HepG2 (cell line): ENCODE measurements at regions not wholly inside any gene's neighbourhood (a gene's known extent, or its start where the extent isn't known, plus 50 kb on each side); places are given as distances from the start of the nearest gene placed in this dataset.

Experiments
- ATAC-seq: fragments of 200-7000 bp; cut with Tn5 transposase; 3 replicates; pipeline ENCODE4 v1.9.1; 2020; ENCODE audit warnings: mild to moderate bottlenecking, moderate library complexity
- BruUV-seq: library from RNA; stranded (reverse); fragments of 400-500 nt; replicated peaks from 2 replicates; lab custom pipeline; 2021; lab: Mats Ljungman, UMichigan
- CTCF ChIA-PET: fragments of 300-600 bp; formaldehyde crosslinking; extraction: SDS; loops from one replicate; lab custom pipeline; 2021; ENCODE audit warnings: low total read pairs, inconsistent platforms, low intra/inter-chr PET ratio; lab: Yijun Ruan, JAX
- POLR2A ChIA-PET: fragments of 350-600 bp; sonication (Branson Sonifier 250); formaldehyde crosslinking; loops from one replicate; lab custom pipeline; 2020; ENCODE audit warnings: antibody characterized with exemption, inconsistent platforms; lab: Yijun Ruan, JAX
- DNase-seq: peaks from one replicate; pipeline ENCODE4 v3.0.0-alpha.2; 2015; ENCODE audit warnings: low spot score
- FAIRE-seq: peaks from 3 replicates; lab custom pipeline; 2011; peaks lifted over from hg19 to GRCh38; lab: Jason Lieb, UNC
- H2AFZ ChIP-seq: one replicate; pipeline ENCODE4 v1.6.1; 2011; ENCODE audit warnings: low read length, inconsistent platforms
- H3K27ac ChIP-seq: fragments of 300-600 bp; 3 replicates; pipeline ENCODE4 v1.8.0; 2011; ENCODE audit warnings: mixed run types, mild to moderate bottlenecking, mixed read lengths, low read length, inconsistent platforms; ENCODE audit not compliant: insufficient read depth; ENCODE audit errors: extremely low read length
- H3K27me3 ChIP-seq, 2 experiments: fragments of 200-600 bp in 1 of 2; 2 replicates in 1 of 2; 3 replicates in 1 of 2; pipeline versions ENCODE4 v1.6.0 to v1.8.0; 2011; ENCODE audit warnings: low read length in 2 of 2, mild to moderate bottlenecking in 2 of 2, moderate library complexity in 2 of 2, inconsistent platforms in 1 of 2; ENCODE audit not compliant: insufficient read depth in 2 of 2, control insufficient read depth in 1 of 2
- H3K36me3 ChIP-seq, 2 experiments: fragments of 200-600 bp in 1 of 2; replicated peaks in 1 of 2; 2 replicates in 1 of 2; 3 replicates in 1 of 2; pipeline versions ENCODE4 v1.5.1 to v1.8.0; 2011; ENCODE audit warnings: low read length in 2 of 2, inconsistent platforms in 1 of 2; ENCODE audit not compliant: insufficient read depth in 2 of 2, control insufficient read depth in 1 of 2
- H3K4me1 ChIP-seq: 2 replicates; pipeline ENCODE4 v1.5.1; 2012; ENCODE audit warnings: low read length, inconsistent platforms; ENCODE audit not compliant: insufficient read depth
- H3K4me2 ChIP-seq: 2 replicates; pipeline ENCODE4 v1.6.0; 2011; ENCODE audit warnings: low read depth, low read length, inconsistent platforms
- H3K4me3 ChIP-seq, 3 experiments: fragments of 200-600 bp in 1 of 3; sonication (generic), shearing (Covaris generic) in 1 of 3; replicated peaks in 1 of 3; 2 replicates each; pipeline ENCODE4 v1.5.1; 2011 to 2016; ENCODE audit warnings: low read length in 3 of 3, inconsistent platforms in 2 of 3, low read depth in 2 of 3, mild to moderate bottlenecking in 2 of 3, control low read depth in 1 of 3, mixed read lengths in 1 of 3; ENCODE audit not compliant: insufficient read depth in 1 of 3
- H3K79me2 ChIP-seq: one replicate; pipeline ENCODE4 v1.6.1; 2011; ENCODE audit warnings: low read length, inconsistent platforms; ENCODE audit not compliant: insufficient read depth
- H3K9ac ChIP-seq: 2 replicates; pipeline ENCODE4 v1.6.0; 2011; ENCODE audit warnings: mild to moderate bottlenecking, low read depth, low read length, inconsistent platforms; ENCODE audit not compliant: insufficient read depth
- H3K9me3 ChIP-seq: 2 replicates; pipeline ENCODE4 v1.5.1; 2012; ENCODE audit warnings: mild to moderate bottlenecking, low read length
- H4K20me1 ChIP-seq: 2 replicates; pipeline ENCODE4 v1.6.0; 2011; ENCODE audit warnings: inconsistent platforms, mild to moderate bottlenecking, low read length, moderate library complexity; ENCODE audit not compliant: insufficient read depth
- CENPBD1 ChIP-seq: sonication (generic); formaldehyde crosslinking; IDR thresholded peaks from 2 replicates; pipeline ENCODE4 v1.8.0; 2022; ENCODE audit warnings: missing genetic modification reagents, low read depth, mild to moderate bottlenecking, borderline replicate concordance
- FUBP1 ChIP-seq: sonication (generic); formaldehyde crosslinking; IDR thresholded peaks from 2 replicates; pipeline ENCODE4 v1.5.1; 2020; ENCODE audit warnings: missing genetic modification reagents, mild to moderate bottlenecking, borderline replicate concordance
- GABPB1 ChIP-seq: IDR thresholded peaks from 2 replicates; pipeline ENCODE4 v1.6.1; 2016; ENCODE audit warnings: mild to moderate bottlenecking, missing genetic modification reagents, moderate library complexity, missing compliant biosample characterization
- NR2C2 ChIP-seq: sonication (generic); formaldehyde crosslinking; IDR thresholded peaks from 2 replicates; pipeline ENCODE4 v1.4.0; 2020; ENCODE audit warnings: missing genetic modification reagents, mild to moderate bottlenecking, moderate library complexity, borderline replicate concordance
- POLR2AphosphoS5 ChIP-seq: IDR thresholded peaks from 2 replicates; pipeline ENCODE4 v1.6.1; 2012; ENCODE audit warnings: low read depth, low read length
- REL ChIP-seq: sonication (generic); formaldehyde crosslinking; conservative IDR thresholded peaks from 2 replicates; pipeline ENCODE4 v1.8.0; 2022; ENCODE audit warnings: mild to moderate bottlenecking, missing genetic modification reagents, moderate library complexity
- TEF ChIP-seq: sonication (generic); formaldehyde crosslinking; IDR thresholded peaks from 2 replicates; pipeline ENCODE4 v1.5.0; 2020; ENCODE audit warnings: missing genetic modification reagents
- ZNF225 ChIP-seq: sonication (generic); formaldehyde crosslinking; IDR thresholded peaks from 2 replicates; pipeline ENCODE4 v1.4.0; 2020; ENCODE audit warnings: mild to moderate bottlenecking, missing genetic modification reagents
- ZNF335 ChIP-seq: sonication (generic); formaldehyde crosslinking; IDR thresholded peaks from 2 replicates; pipeline ENCODE4 v1.4.0; 2020; ENCODE audit warnings: missing genetic modification reagents
- ZNF460 ChIP-seq: sonication (generic); formaldehyde crosslinking; IDR thresholded peaks from 2 replicates; pipeline ENCODE4 v1.5.1; 2020; ENCODE audit warnings: missing genetic modification reagents, mild to moderate bottlenecking, borderline replicate concordance
- ZNF510 ChIP-seq: sonication (generic); formaldehyde crosslinking; IDR thresholded peaks from 2 replicates; pipeline ENCODE4 v1.4.0; 2020; ENCODE audit warnings: low read depth, mild to moderate bottlenecking, missing genetic modification reagents
- ZNF569 ChIP-seq: sonication (generic); formaldehyde crosslinking; IDR thresholded peaks from 2 replicates; pipeline ENCODE4 v1.5.0; 2020; ENCODE audit warnings: mild to moderate bottlenecking, missing genetic modification reagents, moderate library complexity, borderline replicate concordance
- ZNF775 ChIP-seq: sonication (generic); formaldehyde crosslinking; IDR thresholded peaks from 2 replicates; pipeline ENCODE4 v1.4.0; 2020; ENCODE audit warnings: missing genetic modification reagents, mild to moderate bottlenecking, moderate library complexity, borderline replicate concordance
- ZNF788 ChIP-seq: sonication (generic); formaldehyde crosslinking; IDR thresholded peaks from 2 replicates; pipeline ENCODE4 v1.5.0; 2020; ENCODE audit warnings: mild to moderate bottlenecking, missing genetic modification reagents, borderline replicate concordance
- ZNF891 ChIP-seq: sonication (generic); formaldehyde crosslinking; IDR thresholded peaks from 2 replicates; pipeline ENCODE4 v1.5.0; 2020; ENCODE audit warnings: mild to moderate bottlenecking, missing genetic modification reagents
- ZSCAN25 ChIP-seq: sonication (generic); formaldehyde crosslinking; IDR thresholded peaks from 2 replicates; pipeline ENCODE4 v1.8.0; 2022; ENCODE audit warnings: mild to moderate bottlenecking, missing genetic modification reagents
- ZXDC ChIP-seq: sonication (generic); formaldehyde crosslinking; IDR thresholded peaks from 2 replicates; pipeline ENCODE4 v1.5.0; 2020; ENCODE audit warnings: mild to moderate bottlenecking, missing genetic modification reagents
- in situ Hi-C: cut with HindIII; loops from 2 replicates; pipeline ENCODE4 v1.10.0; 2017; ENCODE audit warnings: low pct_unique_long_range_greater_than_20kb; ENCODE audit not compliant: extremely low pct_ligation_motif_present
- intact Hi-C: fragments of 100-400 bp; cut with micrococcal nuclease; formaldehyde crosslinking; loops from one replicate; pipeline ENCODE4 v1.10.0; 2022; ENCODE audit not compliant: unreplicated experiment
- TF ChIP-seq, protein P1 (sequence below): sonication (generic); formaldehyde crosslinking; IDR thresholded peaks from 2 replicates; pipeline ENCODE4 v1.5.1; 2020; ENCODE audit warnings: mild to moderate bottlenecking, moderate library complexity, missing genetic modification reagents

GRCh38 chr14:83282706-83283105, 1749.1 kb upstream of the SEL1L start:
- Histone ChIP-seq H3K9ac (no peak overlapping the region), H3K79me2 (no peaks in the 10 kb centered on the region), H3K4me2 (no peak overlapping the region), H3K27ac (no peak overlapping the region), H3K4me1 (no peaks in the 10 kb centered on the region), H3K9me3 (peaks cover 26% of the 10 kb centered on the region; the same call in 1 of the 2 replicates), H3K36me3 (no peaks in the 10 kb centered on the region), H2AFZ (no peak overlapping the region), H3K4me3 (no peak overlapping the region), H4K20me1 (no peaks in the 10 kb centered on the region), H3K27me3 (no peaks in the 10 kb centered on the region; a peak in 1 of 5 replicates)
- intact Hi-C loops (no loop called here), in situ Hi-C loops (no loop called here)
- ChIA-PET POLR2A (no interaction called here), CTCF (no interaction called here)
- DNase-seq, result no peak
- no peak for ATAC-seq
- no peak for FAIRE-seq
- BruUV-seq, result no TSS peak
- TF ChIP-seq, protein P1, sequence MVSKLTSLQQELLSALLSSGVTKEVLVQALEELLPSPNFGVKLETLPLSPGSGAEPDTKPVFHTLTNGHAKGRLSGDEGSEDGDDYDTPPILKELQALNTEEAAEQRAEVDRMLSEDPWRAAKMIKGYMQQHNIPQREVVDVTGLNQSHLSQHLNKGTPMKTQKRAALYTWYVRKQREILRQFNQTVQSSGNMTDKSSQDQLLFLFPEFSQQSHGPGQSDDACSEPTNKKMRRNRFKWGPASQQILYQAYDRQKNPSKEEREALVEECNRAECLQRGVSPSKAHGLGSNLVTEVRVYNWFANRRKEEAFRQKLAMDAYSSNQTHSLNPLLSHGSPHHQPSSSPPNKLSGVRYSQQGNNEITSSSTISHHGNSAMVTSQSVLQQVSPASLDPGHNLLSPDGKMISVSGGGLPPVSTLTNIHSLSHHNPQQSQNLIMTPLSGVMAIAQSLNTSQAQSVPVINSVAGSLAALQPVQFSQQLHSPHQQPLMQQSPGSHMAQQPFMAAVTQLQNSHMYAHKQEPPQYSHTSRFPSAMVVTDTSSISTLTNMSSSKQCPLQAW (CRISPR knock-in tag), result no peak
- no peak for TF ChIP-seq REL (CRISPR knock-in tag)
- TF ChIP-seq ZNF569 (CRISPR knock-in tag), result no peak
- TF ChIP-seq FUBP1 (CRISPR knock-in tag), result no peak
- no peak for TF ChIP-seq ZNF460 (CRISPR knock-in tag)
- no peak for TF ChIP-seq ZXDC (CRISPR knock-in tag)
- no peak for TF ChIP-seq ZNF335
- TF ChIP-seq TEF, result no peak
- TF ChIP-seq ZSCAN25 (CRISPR knock-in tag), result no peak
- TF ChIP-seq ZNF225 (CRISPR knock-in tag), result no peak
- TF ChIP-seq NR2C2 (CRISPR knock-in tag), result no peak
- TF ChIP-seq ZNF775 (CRISPR knock-in tag), result no peak
- TF ChIP-seq ZNF788, result no peak
- no peak for TF ChIP-seq GABPB1
- TF ChIP-seq POLR2AphosphoS5, result no peak
- TF ChIP-seq ZNF510 (CRISPR knock-in tag), result no peak
- no peak for TF ChIP-seq ZNF891
- no peak for TF ChIP-seq CENPBD1 (CRISPR knock-in tag)
